ENCODE measurements at regions not wholly inside any gene's neighbourhood (a gene's known extent, or its start where the extent isn't known, plus 50 kb on each side); places are given as distances from the start of the nearest gene placed in this dataset.

DNA sequence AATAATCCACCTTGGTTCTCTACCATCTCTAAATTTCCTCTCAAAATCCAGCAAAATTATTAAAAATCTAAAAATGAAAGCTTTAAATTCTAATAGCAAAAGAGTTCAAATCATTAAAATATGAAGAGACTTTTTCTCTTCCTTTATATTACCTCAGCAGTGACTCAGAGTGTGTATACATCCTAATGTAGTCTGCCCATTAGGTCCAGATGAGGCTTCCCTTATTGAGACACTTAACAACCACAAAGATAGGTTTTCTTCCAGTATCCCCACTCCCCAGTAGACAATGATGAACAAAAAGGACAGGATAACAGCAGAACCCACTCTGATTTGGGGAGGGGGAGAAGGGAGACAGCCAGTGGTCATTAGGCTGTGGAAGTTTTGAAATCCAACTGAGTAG, 61.5 kb upstream of the DCBLD2 start:
- Histone ChIP-seq H2AFZ (ENCODE audit: low read depth, low read length) (no peak overlapping the region), H3K4me2 (ENCODE audit: low read length) (peak overlapping the region; percentile 83)
- no peak for FAIRE-seq

DNA sequence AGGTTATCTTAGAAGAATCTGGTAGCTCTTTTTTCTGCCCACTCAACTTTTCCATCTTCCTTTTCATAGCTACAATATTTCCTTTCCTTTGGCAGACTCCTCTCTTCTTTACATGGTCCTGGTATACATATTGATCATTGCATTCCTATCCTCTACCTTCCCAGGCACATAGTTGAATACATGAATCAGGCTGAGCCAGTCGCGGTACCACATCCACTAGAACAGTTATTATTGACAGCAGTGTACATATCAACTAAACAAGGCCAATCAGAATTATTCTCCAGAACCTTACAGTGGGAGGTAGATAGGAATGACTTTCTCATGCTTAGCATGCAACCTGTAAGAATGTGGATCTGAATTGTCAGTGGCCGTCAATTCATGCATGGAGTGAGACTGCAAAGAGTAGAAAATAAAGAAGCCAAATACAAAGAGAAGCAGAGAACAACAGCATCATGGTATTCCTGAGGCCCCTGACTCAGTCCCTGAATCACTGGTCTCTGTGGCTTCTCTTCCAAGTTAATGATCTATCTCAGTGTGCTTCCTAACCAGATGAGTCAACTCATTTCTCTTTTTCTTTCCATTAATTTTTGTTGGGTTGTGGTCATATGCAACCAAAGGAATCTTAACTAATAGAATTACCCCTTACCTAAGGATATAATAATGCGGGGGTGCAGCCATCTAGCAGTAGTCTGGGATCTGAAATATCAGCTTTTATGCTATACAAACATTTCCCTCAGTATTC, 60.9 kb upstream of the DCBLD2 start:
- H3K27ac ChIP-seq (ENCODE audit: low read depth, low read length), result peak overlapping the region; percentile 100
- TF ChIP-seq EZH2 (IDR thresholded peaks at IDR 0.05; ENCODE audit: insufficient read depth, low read length), result no peak
- TF ChIP-seq, protein P1, sequence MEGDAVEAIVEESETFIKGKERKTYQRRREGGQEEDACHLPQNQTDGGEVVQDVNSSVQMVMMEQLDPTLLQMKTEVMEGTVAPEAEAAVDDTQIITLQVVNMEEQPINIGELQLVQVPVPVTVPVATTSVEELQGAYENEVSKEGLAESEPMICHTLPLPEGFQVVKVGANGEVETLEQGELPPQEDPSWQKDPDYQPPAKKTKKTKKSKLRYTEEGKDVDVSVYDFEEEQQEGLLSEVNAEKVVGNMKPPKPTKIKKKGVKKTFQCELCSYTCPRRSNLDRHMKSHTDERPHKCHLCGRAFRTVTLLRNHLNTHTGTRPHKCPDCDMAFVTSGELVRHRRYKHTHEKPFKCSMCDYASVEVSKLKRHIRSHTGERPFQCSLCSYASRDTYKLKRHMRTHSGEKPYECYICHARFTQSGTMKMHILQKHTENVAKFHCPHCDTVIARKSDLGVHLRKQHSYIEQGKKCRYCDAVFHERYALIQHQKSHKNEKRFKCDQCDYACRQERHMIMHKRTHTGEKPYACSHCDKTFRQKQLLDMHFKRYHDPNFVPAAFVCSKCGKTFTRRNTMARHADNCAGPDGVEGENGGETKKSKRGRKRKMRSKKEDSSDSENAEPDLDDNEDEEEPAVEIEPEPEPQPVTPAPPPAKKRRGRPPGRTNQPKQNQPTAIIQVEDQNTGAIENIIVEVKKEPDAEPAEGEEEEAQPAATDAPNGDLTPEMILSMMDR (IDR thresholded peaks at IDR 0.05; ENCODE audit: insufficient read depth, low read depth, low read length), result no peak
- H3K27me3 ChIP-seq (ENCODE audit: insufficient read depth, low read length), result no peaks in the 10 kb centered on the region
- H3K4me1 ChIP-seq (ENCODE audit: insufficient read depth, low read length), result peaks cover 51% of the 10 kb centered on the region
- H3K4me3 Mint-ChIP-seq (ENCODE audit: unreplicated experiment), result no peak overlapping the region
- no peaks in the 10 kb centered on the region for H4K20me1 ChIP-seq (ENCODE audit: insufficient read depth, low read length)
- peaks cover 32% of the 10 kb centered on the region for H3K79me2 ChIP-seq (ENCODE audit: insufficient read depth, low read length)
- FAIRE-seq, result peak; percentile 93
- peak overlapping the region; percentile 48 for H3K4me3 ChIP-seq (ENCODE audit: insufficient read depth, low read depth, low read length)
- H3K36me3 Mint-ChIP-seq (ENCODE audit: low read depth, unreplicated experiment), result no peaks in the 10 kb centered on the region
- no peaks in the 10 kb centered on the region for H3K9me3 ChIP-seq (ENCODE audit: insufficient read depth, low read depth, low read length)
- no peaks in the 10 kb centered on the region for H3K27me3 Mint-ChIP-seq (ENCODE audit: low read depth, unreplicated experiment)
- H3K36me3 ChIP-seq (ENCODE audit: insufficient read depth, low read length), result no peaks in the 10 kb centered on the region
- no peak overlapping the region for H3K27ac Mint-ChIP-seq (ENCODE audit: unreplicated experiment)
- peaks cover 52% of the 10 kb centered on the region for H3K4me1 Mint-ChIP-seq (ENCODE audit: low read depth, unreplicated experiment)
- peak; percentile 99 for DNase-seq (ENCODE audit: low read depth)
- H3K9ac ChIP-seq (ENCODE audit: low read length), result peak overlapping the region; percentile 94
- H2AFZ ChIP-seq (ENCODE audit: low read depth, low read length), result no peak overlapping the region
- H3K9me3 Mint-ChIP-seq (ENCODE audit: unreplicated experiment), result no peaks in the 10 kb centered on the region
- peak overlapping the region; percentile 83 for H3K4me2 ChIP-seq (ENCODE audit: low read length)

More for the DNA sequence above, 61.5 kb upstream of the DCBLD2 start:
- Histone ChIP-seq H4K20me1 (ENCODE audit: insufficient read depth, low read length) (no peaks in the 10 kb centered on the region), H3K4me3 (ENCODE audit: insufficient read depth, low read depth, low read length) (peak overlapping the region; percentile 22), H3K4me1 (ENCODE audit: insufficient read depth, low read length) (peaks cover 57% of the 10 kb centered on the region), H3K9ac (ENCODE audit: low read length) (peak overlapping the region; percentile 94), H3K27me3 (ENCODE audit: insufficient read depth, low read length) (no peaks in the 10 kb centered on the region), H3K79me2 (ENCODE audit: insufficient read depth, low read length) (peaks cover 37% of the 10 kb centered on the region), H3K27ac (ENCODE audit: low read depth, low read length) (peak overlapping the region; percentile 100), H3K9me3 (ENCODE audit: insufficient read depth, low read depth, low read length) (no peaks in the 10 kb centered on the region), H3K36me3 (ENCODE audit: insufficient read depth, low read length) (no peaks in the 10 kb centered on the region)
- Mint-ChIP-seq H3K27me3 (ENCODE audit: low read depth, unreplicated experiment) (no peaks in the 10 kb centered on the region), H3K4me3 (ENCODE audit: unreplicated experiment) (peak overlapping the region; percentile 10), H3K27ac (ENCODE audit: unreplicated experiment) (no peak overlapping the region), H3K9me3 (ENCODE audit: unreplicated experiment) (no peaks in the 10 kb centered on the region), H3K36me3 (ENCODE audit: low read depth, unreplicated experiment) (no peaks in the 10 kb centered on the region), H3K4me1 (ENCODE audit: low read depth, unreplicated experiment) (peaks cover 53% of the 10 kb centered on the region)
- TF ChIP-seq, protein P1 (IDR thresholded peaks at IDR 0.05; ENCODE audit: insufficient read depth, low read depth, low read length), result no peak
- TF ChIP-seq EZH2 (IDR thresholded peaks at IDR 0.05; ENCODE audit: insufficient read depth, low read length), result no peak
- peak; percentile 63 for DNase-seq (ENCODE audit: low read depth)
